ENCODE measurements at regions not wholly inside any gene's neighbourhood (a gene's known extent, or its start where the extent isn't known, plus 50 kb on each side); places are given as distances from the start of the nearest gene placed in this dataset.

- DNase-seq (ENCODE audit: low read depth in 2 of 3, low spot score in 2 of 3): no peak
These were observed 333.0 kb upstream of the SEMA6D start for GRCh38 chr15:47384341-47384740.

DNA sequence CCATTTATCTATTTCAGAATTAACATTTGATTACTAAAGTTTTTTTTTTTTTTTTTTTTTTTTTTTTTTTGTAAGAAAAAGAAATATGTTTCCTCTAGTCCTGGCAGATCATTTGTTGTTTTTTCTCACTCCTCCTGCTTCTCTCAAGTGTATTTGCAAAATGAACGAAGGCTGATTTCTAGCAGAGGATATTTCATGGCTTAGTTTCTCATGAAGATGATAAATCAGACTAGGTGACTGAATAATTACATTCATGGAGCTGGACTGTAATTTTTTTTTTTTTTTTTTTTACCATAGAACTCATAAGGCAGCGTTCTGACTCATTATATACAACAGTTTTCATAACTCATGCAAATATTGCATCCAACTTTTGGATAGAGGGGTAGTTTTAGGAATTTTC is 332.5 kb upstream of the SEMA6D start:
- no peak for DNase-seq (ENCODE audit: low read depth in 2 of 3, low spot score in 2 of 3)

- no peak for DNase-seq (ENCODE audit: low read depth in 2 of 3, low spot score in 2 of 3)
These were observed 330.8 kb upstream of the SEMA6D start for GRCh38 chr15:47386459-47386858.

GRCh38 chr15:47388299-47388698 is 329.0 kb upstream of the SEMA6D start:
- no peak for DNase-seq (ENCODE audit: low read depth in 2 of 3, low spot score in 2 of 3)

- no peak for DNase-seq (ENCODE audit: low read depth in 2 of 3, low spot score in 2 of 3)
These were observed 327.0 kb upstream of the SEMA6D start for GRCh38 chr15:47390208-47390765.

GRCh38 chr15:47394286-47394809 is 323.0 kb upstream of the SEMA6D start:
- DNase-seq (ENCODE audit: low read depth in 2 of 3, low spot score in 2 of 3): no peak

DNA sequence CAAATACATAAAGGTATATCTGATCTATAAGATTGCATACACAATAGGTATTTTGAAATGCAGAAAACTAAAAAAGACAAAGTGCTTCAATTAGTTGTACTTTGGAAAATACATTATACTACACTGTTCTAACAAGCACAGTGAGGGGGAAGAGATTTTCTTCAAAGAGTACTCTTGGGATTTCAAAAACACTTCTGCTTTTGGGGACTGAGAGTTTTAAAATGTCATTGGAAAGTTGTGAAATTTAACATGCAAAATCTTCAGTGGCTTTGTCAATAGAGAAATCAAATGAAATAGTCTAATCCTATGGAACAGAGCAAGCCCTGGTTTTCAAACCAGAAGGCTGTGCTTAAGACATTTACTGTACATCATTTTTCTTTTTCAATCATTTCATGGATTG is 322.2 kb upstream of the SEMA6D start:
- no peak for DNase-seq (ENCODE audit: low read depth in 2 of 3, low spot score in 2 of 3)

DNA sequence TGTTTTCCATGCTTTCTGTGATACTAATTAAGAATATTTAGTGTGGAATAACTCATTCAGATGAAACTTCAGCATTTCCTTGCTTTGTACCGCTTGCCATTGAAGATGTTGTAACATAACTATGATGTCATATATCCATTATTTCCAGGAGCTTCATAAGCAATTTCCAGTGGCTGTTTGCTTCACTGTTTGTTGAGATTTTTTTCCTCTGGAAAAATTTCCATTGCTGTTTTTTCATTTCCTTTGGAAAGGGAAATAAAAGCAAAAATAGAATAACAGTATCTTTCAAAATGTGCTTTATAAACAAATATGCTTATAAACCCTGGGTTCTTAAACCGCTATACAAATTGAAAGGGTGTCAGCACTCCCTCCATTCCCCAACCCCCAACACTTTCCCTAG is 319.6 kb upstream of the SEMA6D start:
- no peak for DNase-seq (ENCODE audit: low read depth in 2 of 3, low spot score in 2 of 3)

DNA sequence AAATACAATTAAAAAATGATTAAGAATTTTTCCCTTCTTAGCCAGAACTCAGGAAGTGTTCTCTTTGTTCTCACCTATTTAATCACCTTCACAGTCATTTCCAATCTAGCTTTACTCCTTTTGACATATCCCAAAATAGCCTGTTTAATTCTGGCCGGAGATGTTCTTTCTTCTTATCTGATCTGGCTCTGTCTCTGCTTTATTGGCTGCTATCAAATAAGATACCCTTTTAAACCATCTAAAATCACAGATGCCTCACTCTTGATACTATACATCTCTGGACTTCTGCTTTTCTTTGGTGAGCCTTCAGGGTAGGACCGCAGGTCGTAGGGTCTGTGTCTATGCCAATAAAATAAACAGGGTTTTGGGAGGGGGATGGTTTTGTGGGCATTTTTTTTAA is 319.2 kb upstream of the SEMA6D start:
- no peak for DNase-seq (ENCODE audit: low read depth in 2 of 3, low spot score in 2 of 3)

- no peak for DNase-seq (ENCODE audit: low read depth in 2 of 3, low spot score in 2 of 3)
These were observed 318.7 kb upstream of the SEMA6D start for GRCh38 chr15:47398594-47398993.

DNA sequence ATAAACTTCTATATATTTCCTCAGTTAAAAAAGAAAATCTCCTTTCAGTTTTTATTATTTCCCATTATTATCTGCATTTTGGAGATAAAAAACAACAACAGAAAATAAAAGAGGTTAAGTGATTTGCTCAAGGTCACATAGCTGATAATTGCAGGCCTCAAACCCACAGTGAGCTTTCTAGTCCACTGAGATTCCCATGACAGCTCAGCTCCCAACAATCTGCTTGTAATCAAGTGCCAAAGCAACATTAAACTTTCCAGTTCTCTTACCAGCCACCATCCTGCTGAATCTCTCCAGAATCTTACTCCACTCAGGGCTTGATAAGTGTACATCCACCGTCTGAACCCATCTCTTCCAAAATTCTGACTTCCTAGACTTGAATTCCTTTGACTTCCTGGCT is 318.2 kb upstream of the SEMA6D start:
- no peak for DNase-seq (ENCODE audit: low read depth in 2 of 3, low spot score in 2 of 3)

GRCh38 chr15:47400603-47401002 is 316.7 kb upstream of the SEMA6D start:
- DNase-seq (ENCODE audit: low read depth in 2 of 3, low spot score in 2 of 3): no peak

DNA sequence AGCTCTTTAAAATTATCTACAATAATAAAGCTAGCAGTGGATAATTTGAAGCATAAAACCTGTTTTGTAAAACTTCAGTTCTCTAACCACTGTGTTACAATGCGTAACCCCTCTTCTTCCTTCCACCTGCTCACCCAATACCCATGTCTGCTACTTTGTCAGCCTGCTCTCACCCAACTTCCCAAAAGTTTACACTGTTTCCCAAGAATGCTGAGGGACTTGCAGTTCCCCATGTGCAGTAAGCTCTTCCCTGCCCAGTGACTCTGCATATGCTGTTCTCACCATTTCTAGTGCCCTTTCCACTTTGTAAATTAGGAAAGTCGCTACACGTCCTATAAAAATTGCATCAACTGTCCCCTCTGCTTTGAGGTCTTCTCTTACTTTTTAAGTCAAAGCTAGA is 315.9 kb upstream of the SEMA6D start:
- no peak for DNase-seq (ENCODE audit: low read depth in 2 of 3, low spot score in 2 of 3)

- DNase-seq (ENCODE audit: low read depth in 2 of 3, low spot score in 2 of 3): no peak
These were observed 314.5 kb upstream of the SEMA6D start for GRCh38 chr15:47402829-47403228.

DNA sequence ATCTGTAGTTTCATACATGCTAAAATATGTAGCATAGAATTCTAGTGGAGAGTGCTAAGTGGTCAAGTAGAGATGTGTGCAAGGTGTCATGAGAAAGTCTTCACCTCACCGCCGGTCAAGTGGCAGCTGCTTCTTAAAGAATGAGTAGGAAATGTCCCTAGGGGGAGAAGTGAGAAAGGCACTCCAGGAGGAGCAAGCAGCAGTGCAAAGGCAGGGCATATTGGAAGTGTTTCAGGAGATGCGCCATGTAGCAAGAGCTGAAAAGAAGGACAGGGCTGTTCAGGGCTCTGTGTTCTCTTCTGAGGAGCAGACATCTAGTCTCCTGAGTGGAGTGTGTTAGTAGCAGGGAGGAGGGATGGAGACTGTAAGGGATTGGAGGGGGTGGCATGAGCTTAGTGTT is 312.4 kb upstream of the SEMA6D start:
- no peak for DNase-seq (ENCODE audit: low read depth in 2 of 3, low spot score in 2 of 3)

DNA sequence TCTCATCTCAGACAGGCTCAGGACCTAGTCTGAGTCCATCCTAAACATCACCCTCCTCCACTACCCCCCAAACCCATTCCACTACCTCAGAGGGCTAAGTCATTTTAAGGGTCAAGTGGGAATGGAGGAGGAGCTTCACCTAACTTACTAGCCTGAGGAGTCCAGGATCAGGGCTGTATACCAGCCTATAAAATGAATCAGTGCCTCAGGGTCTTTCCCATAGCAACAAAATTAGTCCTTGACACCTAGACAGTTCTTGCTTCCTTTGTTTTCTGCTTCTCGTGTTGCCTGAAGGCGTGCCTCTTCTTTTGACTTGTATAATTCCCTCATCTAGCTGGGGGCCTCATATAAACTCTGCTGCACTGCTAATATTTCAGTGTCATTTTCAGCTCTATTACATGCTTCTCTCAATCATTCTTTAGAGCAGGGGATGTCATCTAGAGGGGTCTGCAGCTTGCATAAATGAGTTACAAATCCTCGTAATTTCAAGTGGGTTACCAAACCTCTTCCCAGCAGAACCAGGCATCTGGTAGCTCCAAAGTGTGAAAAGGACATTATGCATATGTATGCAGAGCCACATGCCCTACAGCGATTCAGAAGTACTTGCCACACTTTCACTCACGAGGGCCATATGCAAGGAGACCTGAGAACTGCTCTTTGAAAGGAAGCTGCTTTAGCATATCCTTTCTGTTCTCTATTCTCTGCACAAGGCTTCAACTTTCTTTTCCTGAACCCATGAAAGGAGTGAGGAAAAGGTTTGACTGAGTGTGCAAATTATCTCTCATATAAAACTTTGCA is 311.7 kb upstream of the SEMA6D start:
- DNase-seq (ENCODE audit: low read depth in 2 of 3, low spot score in 2 of 3): no peak

- DNase-seq (ENCODE audit: low read depth in 2 of 3, low spot score in 2 of 3): no peak
These were observed 309.6 kb upstream of the SEMA6D start for GRCh38 chr15:47407692-47408091.

DNA sequence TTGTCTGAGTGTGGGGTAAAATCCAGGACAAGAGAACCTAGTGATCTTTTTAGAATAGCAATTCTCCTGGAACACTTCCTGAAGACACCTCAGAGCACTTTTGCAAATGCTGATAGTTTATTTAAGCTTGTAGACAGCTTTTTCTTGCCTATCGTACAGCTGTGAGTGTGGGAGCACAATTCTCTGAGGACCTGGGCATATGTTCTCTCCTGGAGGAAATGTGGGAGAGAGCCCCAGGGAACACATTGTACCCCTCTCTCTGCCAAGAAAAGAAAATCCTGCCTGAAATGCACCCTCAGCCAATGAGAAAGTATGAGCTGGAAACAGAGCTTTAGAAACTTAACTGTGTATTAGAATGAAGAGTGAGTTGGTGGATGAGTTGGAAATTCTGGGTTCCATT is 308.3 kb upstream of the SEMA6D start:
- DNase-seq (ENCODE audit: low read depth in 2 of 3, low spot score in 2 of 3): no peak

GRCh38 chr15:47409600-47409999 is 307.7 kb upstream of the SEMA6D start:
- DNase-seq (ENCODE audit: low read depth in 2 of 3, low spot score in 2 of 3): no peak

DNA sequence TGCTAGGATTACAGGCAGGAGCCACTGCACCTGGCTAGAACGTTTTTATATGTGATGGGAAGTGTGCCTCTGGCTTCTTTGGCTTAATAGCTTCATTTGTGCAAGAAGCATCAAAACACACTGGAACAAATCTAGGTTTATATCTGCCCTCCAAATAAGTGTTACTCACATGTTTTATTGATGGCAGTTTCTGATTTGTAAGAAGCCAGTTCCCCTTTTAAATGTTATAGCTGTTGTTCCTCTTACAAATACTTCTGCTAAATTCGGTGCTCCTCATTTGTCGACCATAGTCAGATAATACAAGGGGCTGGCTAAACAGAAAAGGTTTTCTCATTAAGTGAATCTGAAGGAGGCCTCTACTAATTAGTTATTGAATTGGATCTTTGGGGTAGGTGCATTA is 307.1 kb upstream of the SEMA6D start:
- DNase-seq (ENCODE audit: low read depth in 2 of 3, low spot score in 2 of 3): no peak

DNA sequence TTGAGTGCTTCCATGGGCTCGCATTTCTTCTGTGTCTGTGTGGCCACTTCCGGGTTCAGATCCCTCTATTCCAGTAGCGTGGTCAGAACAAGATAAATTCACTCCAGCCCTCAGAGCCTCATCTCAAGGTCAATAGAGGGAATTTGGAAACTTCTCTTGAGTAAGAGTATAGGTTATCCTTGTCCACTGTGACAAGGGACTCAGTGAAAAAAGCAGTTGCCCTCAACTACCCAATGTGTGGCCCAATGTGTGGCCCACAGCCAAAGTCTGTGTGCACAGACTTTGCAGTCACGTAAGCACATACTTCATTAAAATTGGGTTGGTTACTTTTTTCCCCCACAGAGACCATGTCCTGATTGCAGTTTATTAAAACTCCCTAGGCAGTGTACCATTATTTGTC is 305.6 kb upstream of the SEMA6D start:
- DNase-seq (ENCODE audit: low read depth in 2 of 3, low spot score in 2 of 3): no peak

DNA sequence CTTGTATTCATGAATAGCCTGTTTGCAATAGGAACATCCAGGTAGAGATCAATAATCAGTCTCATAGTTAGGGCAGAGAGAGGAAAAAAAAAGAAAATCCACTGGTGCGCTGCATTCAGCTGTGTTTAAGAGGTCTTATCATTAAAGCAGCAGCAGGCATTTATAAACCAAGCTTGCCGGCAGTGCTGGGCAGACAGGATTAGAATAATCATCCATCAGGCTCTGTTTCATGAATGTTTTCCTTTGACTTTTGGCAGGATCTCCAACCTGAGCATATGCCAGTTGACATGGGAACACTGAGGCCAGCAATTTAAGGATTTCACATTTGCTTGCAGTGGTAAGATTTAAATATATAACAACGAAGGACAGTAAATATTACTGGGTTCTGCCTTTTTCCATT is 305.2 kb upstream of the SEMA6D start:
- DNase-seq (ENCODE audit: low read depth in 2 of 3, low spot score in 2 of 3): no peak

DNA sequence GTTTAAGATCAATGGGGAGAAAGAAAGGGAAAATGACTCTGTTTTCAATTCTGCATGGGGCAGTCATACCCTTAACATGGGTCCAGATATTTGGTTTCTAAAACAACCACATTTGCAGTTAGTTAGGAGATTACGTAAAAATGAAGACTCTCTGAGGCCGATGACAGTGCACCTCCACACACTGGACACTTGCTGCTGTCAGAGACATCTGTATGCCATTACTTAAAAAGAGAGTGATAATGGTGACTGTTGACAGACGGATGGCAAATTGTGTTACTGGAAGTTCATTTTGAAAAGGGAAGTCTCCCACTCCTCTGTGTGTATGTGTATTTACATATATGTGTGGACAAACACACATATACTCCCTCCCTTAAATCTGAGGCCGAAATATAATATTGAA is 304.5 kb upstream of the SEMA6D start:
- DNase-seq (ENCODE audit: low read depth in 2 of 3, low spot score in 2 of 3): no peak
